Left colon (tissue), 2 donors: ENCODE measurements at regions not wholly inside any gene's neighbourhood (a gene's known extent, or its start where the extent isn't known, plus 50 kb on each side); places are given as distances from the start of the nearest gene placed in this dataset.
"Not testable (repeated sequence)": the region's sequence is repeated elsewhere in the genome, so short reads cannot be mapped to it uniquely, and the experiment has no call there.

Experiments
- ATAC-seq: fragments of 200-7000 bp; cut with Tn5 transposase; one replicate; pipeline ENCODE4 v1.9.1; 2020; ENCODE audit warnings: mild to moderate bottlenecking, moderate library complexity
- DNase-seq, 2 donors: peaks; one replicate each; pipeline ENCODE4 v3.0.0-alpha.2; 2020
- intact Hi-C, 2 donors: fragments of 100-400 bp; cut with DNase I in 1 of 2; cut with micrococcal nuclease in 1 of 2; formaldehyde crosslinking; loops; one replicate each; pipeline versions ENCODE4 v1.11.2 to v1.14.0; 2022; cut with DNase I, micrococcal nuclease
- donor health status: DM: no; HTN: no; CAD: no.
- donor health status: DM: yes; HTN: yes; CAD: no.

DNA sequence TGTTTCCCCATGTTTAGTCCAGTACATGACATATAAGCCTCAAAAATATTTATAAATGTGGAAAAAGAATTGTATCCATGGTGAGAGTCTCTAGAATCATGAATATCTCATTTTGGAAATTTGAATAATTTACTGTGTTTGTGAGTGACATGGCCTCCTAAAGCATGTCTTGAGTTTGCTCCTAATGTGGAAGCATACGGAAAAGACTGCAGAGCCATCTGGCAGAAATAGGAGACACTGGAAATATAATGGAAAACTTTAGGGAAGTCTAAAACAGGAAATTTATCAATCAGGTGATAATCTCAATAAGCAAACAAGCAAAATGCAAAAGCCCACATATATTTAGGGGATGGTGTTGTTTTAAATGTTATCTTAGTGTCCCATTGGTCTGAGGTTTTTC is 465.0 kb downstream of the TDRD3 start:
- intact Hi-C loops, result no loop called here
- DNase-seq (no peak), ATAC-seq (no peak)

GRCh38 chr13:60857698-60858097 is 460.7 kb downstream of the TDRD3 start:
- intact Hi-C loops, result no loop called here
- ATAC-seq (no peak), DNase-seq (no peak)

DNA sequence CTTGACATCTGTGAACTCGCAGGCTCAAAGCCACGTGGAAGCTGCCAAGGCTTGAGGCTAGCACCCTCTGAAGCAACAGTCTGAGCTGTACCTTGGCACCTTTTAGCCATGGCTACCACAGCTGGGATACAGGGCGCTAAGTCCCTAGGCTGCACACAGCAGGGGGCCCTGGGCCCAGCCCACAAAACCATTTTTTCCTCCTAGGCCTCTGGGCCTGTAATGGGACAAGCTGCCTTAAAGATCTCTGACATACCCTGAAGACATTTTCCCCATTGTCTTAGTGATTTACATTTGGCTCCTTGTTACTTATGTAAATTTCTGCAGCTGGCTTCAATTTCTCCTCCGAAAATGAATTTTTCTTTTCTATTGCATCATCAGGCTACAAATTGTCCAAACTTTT is 455.9 kb downstream of the TDRD3 start:
- DNase-seq (no peak), ATAC-seq (no peak)
- intact Hi-C loops, result no loop called here

DNA sequence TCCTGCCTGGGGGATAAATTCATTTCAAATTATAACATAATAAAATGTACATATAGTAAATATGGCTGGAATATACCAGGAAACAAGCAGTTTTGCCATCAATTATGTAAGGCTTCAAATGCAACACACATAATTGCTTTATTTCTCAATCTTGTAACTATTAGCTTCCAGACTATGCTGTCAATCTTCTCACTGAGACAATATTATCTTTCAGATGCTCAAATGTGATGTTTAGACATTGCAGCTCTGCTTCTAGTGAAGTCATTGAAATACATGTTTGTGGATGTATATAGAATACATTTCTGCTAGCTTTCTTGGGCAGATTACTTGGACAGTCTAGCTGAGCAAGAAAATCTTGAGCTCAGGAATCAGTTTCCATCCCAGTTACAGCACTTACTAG is 454.4 kb downstream of the TDRD3 start:
- ATAC-seq, result no peak
- intact Hi-C loops, result no loop called here
- DNase-seq, result no peak

- DNase-seq (no peak), ATAC-seq (no peak)
- intact Hi-C loops, result no loop called here
Observed at GRCh38 chr13:60850526-60850925, 453.5 kb downstream of the TDRD3 start.

GRCh38 chr13:60838581-60838980 is 441.6 kb downstream of the TDRD3 start:
- intact Hi-C loops, result no loop called here
- ATAC-seq (no peak), DNase-seq (no peak)

DNA sequence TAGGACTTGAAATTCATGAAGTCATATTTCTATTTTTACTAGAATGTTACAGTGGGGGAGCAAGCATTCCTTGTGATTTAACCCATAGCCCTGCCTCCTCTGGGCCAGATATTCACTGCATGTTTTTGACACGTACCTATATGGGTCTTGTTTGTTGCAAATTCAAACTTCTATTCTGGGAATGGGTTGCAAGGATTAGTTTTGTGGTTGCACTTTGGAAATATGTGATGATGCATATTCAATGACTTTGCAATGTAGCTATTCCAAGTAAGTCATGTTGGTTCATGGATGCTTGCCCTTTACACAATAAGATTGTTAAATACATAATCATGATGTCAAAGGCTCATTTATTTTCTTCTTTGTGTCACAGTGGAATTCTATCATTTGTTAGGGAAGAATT is 440.8 kb downstream of the TDRD3 start:
- no peak for ATAC-seq
- intact Hi-C loops, result no loop called here
- no peak for DNase-seq

GRCh38 chr13:60836821-60837220 is 439.8 kb downstream of the TDRD3 start:
- no peak for ATAC-seq
- no peak for DNase-seq

GRCh38 chr13:60811581-60811980 is 414.6 kb downstream of the TDRD3 start:
- intact Hi-C loops, result no loop called here
- ATAC-seq, result no peak
- no peak for DNase-seq

More at GRCh38 chr13:60836821-60837220, 439.8 kb downstream of the TDRD3 start:
- intact Hi-C loops, result no loop called here

DNA sequence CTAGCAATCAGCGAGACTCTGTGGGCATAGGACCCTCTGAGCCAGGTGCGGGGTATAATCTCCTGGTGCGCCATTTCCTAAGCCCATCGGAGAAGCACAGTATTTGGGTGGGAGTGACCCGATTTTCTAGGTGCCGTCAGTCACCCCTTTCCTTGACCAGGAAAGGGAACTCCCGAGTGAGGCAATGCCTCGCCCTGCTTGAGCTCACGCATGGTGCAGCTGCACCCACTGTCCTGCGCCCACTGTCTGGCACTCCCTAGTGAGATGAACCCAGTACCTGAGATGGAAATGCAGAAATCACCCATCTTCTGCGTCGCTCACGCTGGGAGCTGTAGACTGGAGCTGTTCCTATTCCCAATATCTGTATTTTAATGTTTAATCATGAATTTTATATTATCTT is 408.6 kb downstream of the TDRD3 start:
- peak in 1 of 2 donors; percentile 5 for DNase-seq
- intact Hi-C loops, result not testable (repeated sequence)
- ATAC-seq, result peak; percentile 49

- intact Hi-C loops, result no loop called here
- ATAC-seq (no peak), DNase-seq (no peak)
Observed at GRCh38 chr13:60798503-60798902, 401.5 kb downstream of the TDRD3 start.

DNA sequence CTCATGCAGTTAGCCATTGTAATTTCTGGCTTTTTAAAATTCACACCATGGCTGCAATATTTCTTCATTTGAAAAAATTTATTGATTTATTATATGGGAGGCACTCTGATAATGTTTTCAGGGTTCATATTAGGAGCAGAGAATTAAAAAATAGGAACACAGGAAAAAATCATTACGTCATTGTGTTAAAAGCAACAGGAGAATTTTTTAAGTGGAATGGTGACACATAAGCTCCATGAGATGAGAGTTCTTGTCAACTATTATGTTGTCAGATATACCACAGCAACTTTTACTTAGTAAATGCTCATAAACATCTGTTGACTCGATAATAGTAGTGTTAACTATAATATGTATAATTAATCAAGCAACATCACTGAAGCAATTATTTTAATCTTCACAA is 400.1 kb downstream of the TDRD3 start:
- ATAC-seq (no peak), DNase-seq (no peak)
- intact Hi-C loops, result no loop called here

GRCh38 chr13:60794751-60795150 is 397.7 kb downstream of the TDRD3 start:
- ATAC-seq, result no peak
- intact Hi-C loops, result no loop called here

DNA sequence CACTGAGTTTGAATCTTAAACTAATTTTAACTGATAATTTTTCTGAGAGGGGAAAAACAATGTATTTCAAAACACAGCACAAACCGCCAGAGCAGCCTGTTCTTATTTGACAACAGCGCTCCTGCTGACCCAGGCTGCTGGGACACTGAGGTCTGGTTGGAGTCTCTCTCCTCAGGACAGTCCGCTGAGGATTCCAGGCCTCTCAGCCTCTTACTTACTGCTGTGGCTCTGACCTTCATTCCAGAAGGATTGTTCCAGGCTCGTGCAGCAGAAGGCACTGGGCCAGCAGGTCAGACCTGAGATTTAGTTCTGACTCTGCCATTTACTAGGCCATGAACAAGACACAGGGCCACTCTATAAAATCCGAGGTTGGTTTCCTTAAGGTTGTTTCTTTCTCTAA is 393.6 kb downstream of the TDRD3 start:
- DNase-seq (no peak), ATAC-seq (no peak)
- intact Hi-C loops, result no loop called here

More at GRCh38 chr13:60794751-60795150, 397.7 kb downstream of the TDRD3 start:
- DNase-seq, result no peak

DNA sequence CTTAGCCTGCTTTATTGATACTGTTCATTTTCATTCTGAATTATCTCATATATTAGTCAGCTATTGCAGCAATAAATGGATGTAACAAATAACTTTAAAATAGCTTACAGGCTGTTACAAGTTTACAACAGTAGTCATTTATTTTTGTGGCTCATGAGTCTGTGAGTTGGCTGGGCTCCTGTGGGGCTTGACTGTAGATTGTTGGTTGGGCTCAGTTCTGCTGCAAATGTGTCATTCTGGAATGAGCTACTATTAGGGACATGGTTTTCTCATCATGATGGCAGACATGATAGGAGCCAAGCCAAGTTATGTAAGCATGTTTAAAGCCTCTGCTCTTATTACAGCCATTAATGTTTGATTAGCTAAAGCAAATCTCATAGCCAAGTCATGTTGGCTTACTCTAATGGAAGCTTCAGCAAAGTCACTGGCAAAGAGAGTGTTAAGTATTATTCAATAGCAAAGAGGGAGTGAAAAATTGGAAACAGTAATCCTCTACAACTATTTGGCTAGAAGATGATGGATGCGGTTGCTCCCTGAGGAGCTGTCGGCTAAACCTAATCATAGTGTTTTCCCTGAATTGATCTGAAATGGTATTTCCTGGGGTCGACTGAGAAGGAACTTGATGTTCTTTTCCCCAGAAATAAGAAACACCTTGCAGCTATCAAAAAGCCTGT is 391.3 kb downstream of the TDRD3 start:
- ATAC-seq (no peak), DNase-seq (no peak)
- intact Hi-C loops, result no loop called here

- ATAC-seq (no peak), DNase-seq (no peak)
- intact Hi-C loops, result no loop called here
Observed at GRCh38 chr13:60787083-60787482, 390.1 kb downstream of the TDRD3 start.

DNA sequence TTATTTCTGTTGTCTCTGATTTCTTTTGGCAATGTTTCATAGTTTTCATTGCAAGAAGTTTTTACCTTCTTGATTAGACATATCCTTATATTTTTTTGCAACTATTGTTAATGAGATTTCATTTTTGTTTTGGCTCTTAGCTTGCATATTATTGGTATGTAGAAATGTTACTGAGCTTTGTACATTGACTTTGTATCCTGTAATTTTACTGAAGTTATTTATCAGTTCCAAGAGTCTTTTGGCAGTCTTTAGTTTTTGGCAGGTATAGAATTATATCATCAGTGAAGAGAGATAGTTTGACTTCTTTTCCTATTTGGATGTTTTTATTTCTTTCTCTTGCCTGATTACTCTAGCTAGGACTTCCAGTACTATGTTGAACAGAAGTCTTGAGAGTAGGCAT is 375.7 kb downstream of the TDRD3 start:
- intact Hi-C loops, result no loop called here
- ATAC-seq, result no peak
- no peak for DNase-seq

GRCh38 chr13:60765700-60766411 is 368.8 kb downstream of the TDRD3 start:
- intact Hi-C loops, result no loop called here

DNA sequence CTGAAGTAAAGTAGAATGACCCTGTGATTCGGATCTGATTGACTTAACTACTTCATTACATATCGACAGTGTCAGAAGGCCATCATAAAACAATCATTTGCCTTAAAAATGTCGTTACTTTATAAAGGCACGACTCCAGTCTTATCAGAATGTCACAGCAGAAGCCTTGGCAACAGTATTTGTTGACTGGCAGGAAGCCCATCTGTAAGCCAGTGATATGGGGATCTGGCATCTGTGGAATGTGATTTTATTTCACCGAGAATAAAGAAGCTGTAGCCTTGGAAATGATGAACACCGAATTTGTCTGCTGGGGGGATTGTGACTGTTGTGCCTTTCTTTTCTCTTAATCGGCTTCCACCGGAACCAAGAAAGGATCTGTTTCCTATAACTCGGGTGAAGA is 362.5 kb downstream of the TDRD3 start:
- DNase-seq, result no peak
- intact Hi-C loops, result no loop called here
- ATAC-seq, result no peak

More at GRCh38 chr13:60765700-60766411, 368.8 kb downstream of the TDRD3 start:
- no peak for DNase-seq
- no peak for ATAC-seq

GRCh38 chr13:60758637-60759036 is 361.6 kb downstream of the TDRD3 start:
- intact Hi-C loops, result no loop called here
- no peak for DNase-seq
- ATAC-seq, result no peak
